Thyroid gland (tissue), 4 donors: ENCODE measurements at regions not wholly inside any gene's neighbourhood (a gene's known extent, or its start where the extent isn't known, plus 50 kb on each side); places are given as distances from the start of the nearest gene placed in this dataset.

Experiments used
- DNase-seq, 2 donors: peaks; one replicate each; pipeline ENCODE4 v3.0.0-alpha.2; 2019
- H3K27ac ChIP-seq, 3 donors: fragments of 200-600 bp; sonication (generic); 1 replicate in 2 of 3; 2 replicates in 1 of 3; pipeline ENCODE4 v1.5.1; 2016 to 2019; ENCODE audit warnings: mild to moderate bottlenecking in 1 of 3, moderate library complexity in 1 of 3
- H3K27me3 ChIP-seq: fragments of 200-600 bp; sonication (generic); one replicate; pipeline ENCODE4 v1.5.1; 2019
- H3K36me3 ChIP-seq, 2 donors: fragments of 200-600 bp; sonication (generic); one replicate each; pipeline ENCODE4 v1.5.1; 2016 to 2019
- H3K4me1 ChIP-seq, 2 donors: fragments of 200-600 bp; sonication (generic); one replicate each; pipeline ENCODE4 v1.5.1; 2017 to 2019
- H3K4me3 ChIP-seq, 3 donors: fragments of 200-600 bp; sonication (generic); replicated peaks in 1 of 3; 1 replicate in 2 of 3; 2 replicates in 1 of 3; pipeline ENCODE4 v1.5.1; 2016; ENCODE audit warnings: mild to moderate bottlenecking in 1 of 3
- H3K9me3 ChIP-seq: fragments of 200-600 bp; sonication (generic); one replicate; pipeline ENCODE4 v1.5.1; 2017
- CTCF ChIP-seq, 6 experiments: fragments of 200-600 bp in 3 of 6; fragments of 450-650 bp in 3 of 6; sonication (generic) in 3 of 6; IDR thresholded peaks; one replicate each; pipeline ENCODE4 v1.5.1; 2016 to 2019; ENCODE audit warnings: antibody characterized with exemption in 6 of 6, mild to moderate bottlenecking in 2 of 6, inconsistent platforms in 1 of 6, moderate library complexity in 1 of 6
- POLR2A ChIP-seq, 2 donors: fragments of 450-650 bp; IDR thresholded peaks; one replicate each; pipeline ENCODE4 v1.6.1; 2017; ENCODE audit warnings: antibody characterized with exemption in 2 of 2, mild to moderate bottlenecking in 2 of 2, moderate library complexity in 1 of 2
- WGBS, 2 donors: methylation state at CpG; one replicate each; pipeline ENCODE4 v1.1.5; 2017; 5-methylcytosine and 5-hydroxymethylcytosine counted together
- intact Hi-C: fragments of 100-400 bp; cut with DNase I; formaldehyde crosslinking; loops from one replicate; pipeline ENCODE4 v1.15.1; 2023

DNA sequence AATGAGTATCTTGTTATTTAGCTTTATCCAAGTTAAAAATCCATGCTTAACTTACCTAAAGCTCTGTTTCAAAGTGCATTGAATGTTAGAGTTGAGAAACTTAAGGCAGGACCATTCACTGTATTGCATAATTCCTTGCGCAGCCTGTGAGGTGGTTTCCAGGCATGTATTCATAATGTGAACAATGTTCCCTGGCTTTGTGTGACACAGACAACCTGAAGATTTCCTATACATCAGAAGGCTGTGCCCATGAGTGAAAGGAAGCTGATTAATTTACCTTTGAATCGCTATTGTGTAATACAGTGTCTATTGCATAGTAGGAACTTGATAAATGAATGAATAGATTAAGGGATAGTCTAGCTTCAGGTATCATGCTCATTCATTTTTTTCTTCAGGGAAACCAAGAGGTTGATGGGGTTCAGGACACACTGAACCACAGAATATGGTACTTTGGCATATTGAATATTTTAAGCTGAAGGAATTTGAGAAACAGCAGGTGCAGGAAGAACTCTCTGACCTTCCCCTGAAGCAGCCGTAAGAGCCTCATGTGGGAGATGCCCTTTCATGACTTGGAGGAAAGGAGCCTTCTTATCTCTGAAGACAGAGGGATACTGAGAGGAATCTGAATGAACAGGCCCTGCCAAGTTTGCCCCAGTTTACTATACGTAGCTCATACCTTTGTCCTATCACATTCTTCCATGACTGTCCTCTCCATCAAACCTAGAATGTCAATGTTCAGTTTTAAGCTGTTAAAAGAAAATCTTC is 88.6 kb upstream of the GNG12 start:
- H3K9me3 ChIP-seq: no peaks in the 10 kb centered on the region
- H3K27ac ChIP-seq: no peak overlapping the region
- no peak for DNase-seq
- no peak overlapping the region for H3K4me3 ChIP-seq
- 93 to 94% methylated on average over 4 of the region's 4 CpGs for WGBS, 2 donors
- no peaks in the 10 kb centered on the region for H3K36me3 ChIP-seq
- no peak for TF ChIP-seq POLR2A (IDR thresholded peaks at IDR 0.05)
- no peaks in the 10 kb centered on the region for H3K4me1 ChIP-seq
- no peaks in the 10 kb centered on the region for H3K27me3 ChIP-seq
- intact Hi-C loops: no loop called here

GRCh38 chr1:67919274-67920072 is 86.2 kb upstream of the GNG12 start:
- Histone ChIP-seq H3K36me3 (no peaks in the 10 kb centered on the region), H3K4me3 (no peak overlapping the region), H3K9me3 (no peaks in the 10 kb centered on the region), H3K27ac (no peak overlapping the region), H3K4me1 (no peaks in the 10 kb centered on the region), H3K27me3 (no peaks in the 10 kb centered on the region)
- TF ChIP-seq CTCF (IDR thresholded peaks at IDR 0.05) (no peak), POLR2A (IDR thresholded peaks at IDR 0.05) (no peak)
- intact Hi-C loops: no loop called here
- WGBS, 2 donors: 81 to 82% methylated on average over 10 of the region's 10 CpGs
- DNase-seq: no peak

- Histone ChIP-seq H3K27ac (no peak overlapping the region), H3K4me3 (no peak overlapping the region), H3K36me3 (no peaks in the 10 kb centered on the region), H3K27me3 (no peaks in the 10 kb centered on the region), H3K4me1 (no peaks in the 10 kb centered on the region), H3K9me3 (no peaks in the 10 kb centered on the region)
- TF ChIP-seq POLR2A (IDR thresholded peaks at IDR 0.05) (no peak), CTCF (IDR thresholded peaks at IDR 0.05) (no peak)
- intact Hi-C loops: no loop called here
- WGBS, 2 donors: 76 to 80% methylated on average over 2 of the region's 2 CpGs
- DNase-seq: no peak
Measured at GRCh38 chr1:67918067-67918466, 84.8 kb upstream of the GNG12 start.

DNA sequence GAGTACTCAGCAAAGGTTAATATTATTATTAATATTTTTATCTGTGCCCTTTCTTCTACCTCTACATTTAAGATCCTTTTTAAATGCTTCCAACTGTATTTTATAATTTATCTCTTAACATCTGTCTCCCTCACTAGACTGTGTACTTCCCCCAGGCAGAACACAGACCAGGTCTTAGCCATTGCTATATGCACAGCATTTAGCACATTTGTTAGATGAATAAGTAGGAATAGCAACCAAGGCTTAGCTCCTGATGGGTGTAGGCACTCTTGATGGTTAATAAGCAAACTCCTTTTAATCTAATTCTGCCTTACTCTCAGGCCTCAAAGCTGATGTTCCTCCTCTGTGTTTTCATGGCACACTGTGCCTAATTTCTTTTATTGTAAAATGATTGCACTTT is 83.7 kb upstream of the GNG12 start:
- H3K36me3 ChIP-seq: no peaks in the 10 kb centered on the region
- no peaks in the 10 kb centered on the region for H3K4me1 ChIP-seq
- intact Hi-C loops: no loop called here
- H3K9me3 ChIP-seq: no peaks in the 10 kb centered on the region
- no peak overlapping the region for H3K4me3 ChIP-seq
- no peak for TF ChIP-seq CTCF (IDR thresholded peaks at IDR 0.05)
- no peak for TF ChIP-seq POLR2A (IDR thresholded peaks at IDR 0.05)
- H3K27ac ChIP-seq: no peak overlapping the region
- DNase-seq: no peak
- no peaks in the 10 kb centered on the region for H3K27me3 ChIP-seq

- Histone ChIP-seq H3K4me1 (no peaks in the 10 kb centered on the region), H3K27ac (no peak overlapping the region), H3K27me3 (no peaks in the 10 kb centered on the region), H3K4me3 (no peak overlapping the region), H3K36me3 (no peaks in the 10 kb centered on the region), H3K9me3 (no peaks in the 10 kb centered on the region)
- DNase-seq: no peak
- no peak for TF ChIP-seq CTCF (IDR thresholded peaks at IDR 0.05)
- intact Hi-C loops: no loop called here
- WGBS, 2 donors: 81% methylated on average over 8 of the region's 8 CpGs
Measured at GRCh38 chr1:67916140-67916886, 83.0 kb upstream of the GNG12 start.
